IMR-90 (cell line): ENCODE measurements at regions not wholly inside any gene's neighbourhood (a gene's known extent, or its start where the extent isn't known, plus 50 kb on each side); places are given as distances from the start of the nearest gene placed in this dataset.

Experiments
- CHD1 ChIP-seq: IDR thresholded peaks from 2 replicates; pipeline ENCODE4 v1.6.1; 2012; ENCODE audit warnings: low read depth, low read length, improper control_type of control experiment
- CTCF ChIP-seq: conservative IDR thresholded peaks from 2 replicates; pipeline ENCODE4 v1.5.1; 2012; ENCODE audit warnings: mild to moderate bottlenecking, low read depth, low read length, improper control_type of control experiment
- POLR2A ChIP-seq: IDR thresholded peaks from 2 replicates; pipeline ENCODE4 v1.6.1; 2012; ENCODE audit warnings: mild to moderate bottlenecking, low read depth, low read length
- RAD21 ChIP-seq: IDR thresholded peaks from 2 replicates; pipeline ENCODE4 v1.6.1; 2012; ENCODE audit warnings: low read length, improper control_type of control experiment
- RFX5 ChIP-seq: IDR thresholded peaks from 2 replicates; pipeline ENCODE4 v1.8.0; 2012; ENCODE audit warnings: low read depth, mild to moderate bottlenecking, low read length, moderate library complexity
- SMC3 ChIP-seq: fragments of 150-350 bp; IDR thresholded peaks from 2 replicates; pipeline ENCODE4 v1.6.1; 2016; ENCODE audit warnings: low read depth, mild to moderate bottlenecking, antibody characterized with exemption, low read length, moderate library complexity
- USF2 ChIP-seq: fragments of 150-350 bp; IDR thresholded peaks from 2 replicates; pipeline ENCODE4 v1.6.1; 2017; ENCODE audit warnings: mild to moderate bottlenecking, antibody characterized with exemption, low read length, low read depth

- TF ChIP-seq POLR2A, result no peak
- TF ChIP-seq CTCF, result no peak
- TF ChIP-seq CHD1, result no peak
- TF ChIP-seq RFX5, result no peak
- no peak for TF ChIP-seq RAD21
- no peak for TF ChIP-seq USF2
- no peak for TF ChIP-seq SMC3
Observed at GRCh38 chr2:6412533-6413091, 453.1 kb downstream of the CMPK2 start.
